Keratinocyte (primary cell): ENCODE measurements at regions not wholly inside any gene's neighbourhood (a gene's known extent, or its start where the extent isn't known, plus 50 kb on each side); places are given as distances from the start of the nearest gene placed in this dataset.

Experiments
- EZH2 ChIP-seq: IDR thresholded peaks from one replicate; pipeline ENCODE4 v1.6.1; 2012; ENCODE audit warnings: inconsistent platforms, mild to moderate bottlenecking, low read length, moderate library complexity
- TF ChIP-seq, protein P1 (sequence below), 3 experiments: IDR thresholded peaks in 1 of 3; conservative IDR thresholded peaks in 1 of 3; optimal IDR thresholded peaks in 1 of 3; 2 replicates in 2 of 3; 3 replicates in 1 of 3; pipeline versions ENCODE3 to v1.5.1; 2011; ENCODE audit warnings: low read length in 3 of 3, mild to moderate bottlenecking in 3 of 3, moderate library complexity in 2 of 3, control low read depth in 1 of 3, inconsistent platforms in 1 of 3; ENCODE audit not compliant: insufficient read depth in 2 of 3; ENCODE audit errors: extremely low read depth in 1 of 3

DNA sequence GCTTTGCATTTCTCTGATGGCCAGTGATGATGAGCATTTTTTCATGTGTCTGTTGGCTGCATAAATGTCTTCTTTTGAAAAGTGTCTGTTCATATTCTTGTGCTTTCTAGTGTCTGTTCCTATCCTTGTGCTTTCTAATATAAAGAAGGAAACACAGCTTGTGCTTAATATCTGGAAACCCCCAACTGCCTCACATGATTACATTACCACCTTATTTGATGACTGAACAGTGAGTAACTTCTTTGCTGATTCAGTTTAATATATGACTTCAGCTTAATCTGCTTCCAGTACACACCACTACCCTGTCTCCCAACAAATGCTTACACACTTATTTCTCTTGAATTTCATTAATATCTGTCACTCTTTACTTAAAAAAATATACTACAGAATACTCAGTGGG, 835.1 kb downstream of the EDEM1 start:
- TF ChIP-seq, protein P1, sequence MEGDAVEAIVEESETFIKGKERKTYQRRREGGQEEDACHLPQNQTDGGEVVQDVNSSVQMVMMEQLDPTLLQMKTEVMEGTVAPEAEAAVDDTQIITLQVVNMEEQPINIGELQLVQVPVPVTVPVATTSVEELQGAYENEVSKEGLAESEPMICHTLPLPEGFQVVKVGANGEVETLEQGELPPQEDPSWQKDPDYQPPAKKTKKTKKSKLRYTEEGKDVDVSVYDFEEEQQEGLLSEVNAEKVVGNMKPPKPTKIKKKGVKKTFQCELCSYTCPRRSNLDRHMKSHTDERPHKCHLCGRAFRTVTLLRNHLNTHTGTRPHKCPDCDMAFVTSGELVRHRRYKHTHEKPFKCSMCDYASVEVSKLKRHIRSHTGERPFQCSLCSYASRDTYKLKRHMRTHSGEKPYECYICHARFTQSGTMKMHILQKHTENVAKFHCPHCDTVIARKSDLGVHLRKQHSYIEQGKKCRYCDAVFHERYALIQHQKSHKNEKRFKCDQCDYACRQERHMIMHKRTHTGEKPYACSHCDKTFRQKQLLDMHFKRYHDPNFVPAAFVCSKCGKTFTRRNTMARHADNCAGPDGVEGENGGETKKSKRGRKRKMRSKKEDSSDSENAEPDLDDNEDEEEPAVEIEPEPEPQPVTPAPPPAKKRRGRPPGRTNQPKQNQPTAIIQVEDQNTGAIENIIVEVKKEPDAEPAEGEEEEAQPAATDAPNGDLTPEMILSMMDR (optimal IDR thresholded peaks at IDR 0.05 in 1 of 3, IDR thresholded peaks at IDR 0.05 in 1 of 3, conservative IDR thresholded peaks at IDR 0.05 in 1 of 3; ENCODE audit: extremely low read depth in 1 of 3, insufficient read depth in 2 of 3, low read length in 3 of 3), result no peak
- TF ChIP-seq EZH2, result no peak
